KG1 (cell line): ENCODE measurements at regions not wholly inside any gene's neighbourhood (a gene's known extent, or its start where the extent isn't known, plus 50 kb on each side); places are given as distances from the start of the nearest gene placed in this dataset.
"Not testable (repeated sequence)": the region's sequence is repeated elsewhere in the genome, so short reads cannot be mapped to it uniquely, and the experiment has no call there.

Experiments used
- DNase-seq: peaks from one replicate; lab custom pipeline; 2025; lab: John Stamatoyannopoulos, UW

GRCh38 chr2:173468266-173468793 lies 113.7 kb downstream of the CDCA7 start:
- DNase-seq: no peak

GRCh38 chr2:173472112-173472511 lies 117.4 kb downstream of the CDCA7 start:
- DNase-seq: no peak

- no peak for DNase-seq
Observed at GRCh38 chr2:173483137-173483536, 128.5 kb downstream of the CDCA7 start.

- DNase-seq: no peak
Observed at GRCh38 chr2:173488861-173489260, 134.2 kb downstream of the CDCA7 start.

- no peak for DNase-seq
Observed at GRCh38 chr2:173491418-173491817, 136.7 kb downstream of the CDCA7 start.

- DNase-seq: no peak
Observed at GRCh38 chr2:173493874-173494273, 139.2 kb downstream of the CDCA7 start.

- DNase-seq: no peak
Observed at GRCh38 chr2:173496746-173497145, 142.1 kb downstream of the CDCA7 start.

GRCh38 chr2:173500953-173501352 lies 146.3 kb downstream of the CDCA7 start:
- no peak for DNase-seq

GRCh38 chr2:173502296-173502695 lies 147.6 kb downstream of the CDCA7 start:
- no peak for DNase-seq

GRCh38 chr2:173511357-173511756 lies 156.7 kb downstream of the CDCA7 start:
- DNase-seq: no peak

- DNase-seq: no peak
Observed at GRCh38 chr2:173511942-173512341, 157.3 kb downstream of the CDCA7 start.

GRCh38 chr2:173513107-173513727 lies 158.5 kb downstream of the CDCA7 start:
- no peak for DNase-seq

- DNase-seq: no peak
Observed at GRCh38 chr2:173520918-173521317, 166.2 kb downstream of the CDCA7 start.

- DNase-seq: no peak
Observed at GRCh38 chr2:173521450-173522192, 166.9 kb downstream of the CDCA7 start.

- no peak for DNase-seq
Observed at GRCh38 chr2:173523497-173523896, 168.8 kb downstream of the CDCA7 start.

- DNase-seq: no peak
Observed at GRCh38 chr2:173524256-173524955, 169.7 kb downstream of the CDCA7 start.

GRCh38 chr2:173532732-173533531 lies 178.3 kb downstream of the CDCA7 start:
- DNase-seq: not testable (repeated sequence)

- DNase-seq: no peak
Observed at GRCh38 chr2:173537694-173538093, 183.0 kb downstream of the CDCA7 start.

GRCh38 chr2:173539615-173540014 lies 184.9 kb downstream of the CDCA7 start:
- DNase-seq: no peak

- DNase-seq: no peak
Observed at GRCh38 chr2:173544641-173545363, 190.1 kb downstream of the CDCA7 start.

- DNase-seq: no peak
Observed at GRCh38 chr2:173545364-173545763, 190.7 kb downstream of the CDCA7 start.
